ENCODE measurements at regions not wholly inside any gene's neighbourhood (a gene's known extent, or its start where the extent isn't known, plus 50 kb on each side); places are given as distances from the start of the nearest gene placed in this dataset.

DNA sequence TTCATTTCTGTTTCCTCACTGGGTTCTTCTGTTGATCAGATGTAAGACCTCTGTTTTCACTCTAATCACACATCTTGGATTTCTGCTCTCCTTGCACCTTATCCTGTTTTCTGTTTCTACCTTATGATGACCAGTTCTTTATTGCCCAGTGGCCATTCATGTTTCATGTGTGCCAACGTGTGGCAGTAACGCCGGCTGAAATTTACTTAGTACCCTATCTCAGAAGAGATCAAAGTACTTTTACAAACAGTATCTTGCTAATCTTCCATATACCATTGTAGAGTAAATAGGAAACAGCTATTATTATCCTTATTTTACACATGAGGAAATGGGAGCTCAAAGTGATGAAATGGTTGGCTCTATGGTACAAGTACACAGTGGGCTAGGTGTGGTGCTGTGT lies 74.0 kb downstream of the GATA3 start:
- no peaks in the 10 kb centered on the region for H3K36me3 ChIP-seq
- no peak overlapping the region for H3K27ac ChIP-seq
- peaks cover 0 to 8% (median 0%) of the 10 kb centered on the region in 4 donors for H3K27me3 ChIP-seq
- H3K9me3 ChIP-seq = no peaks in the 10 kb centered on the region
- no peak for DNase-seq
- H3K4me1 ChIP-seq = peaks cover 0 to 33% (median 0%) of the 10 kb centered on the region in 3 donors
- whole genome bisulfite sequencing, 2 donors = 85 to 92% methylated on average over 3 of the region's 3 CpGs
- intact Hi-C loops (cut with DNase I) = no loop called here
- TF ChIP-seq, protein P1, sequence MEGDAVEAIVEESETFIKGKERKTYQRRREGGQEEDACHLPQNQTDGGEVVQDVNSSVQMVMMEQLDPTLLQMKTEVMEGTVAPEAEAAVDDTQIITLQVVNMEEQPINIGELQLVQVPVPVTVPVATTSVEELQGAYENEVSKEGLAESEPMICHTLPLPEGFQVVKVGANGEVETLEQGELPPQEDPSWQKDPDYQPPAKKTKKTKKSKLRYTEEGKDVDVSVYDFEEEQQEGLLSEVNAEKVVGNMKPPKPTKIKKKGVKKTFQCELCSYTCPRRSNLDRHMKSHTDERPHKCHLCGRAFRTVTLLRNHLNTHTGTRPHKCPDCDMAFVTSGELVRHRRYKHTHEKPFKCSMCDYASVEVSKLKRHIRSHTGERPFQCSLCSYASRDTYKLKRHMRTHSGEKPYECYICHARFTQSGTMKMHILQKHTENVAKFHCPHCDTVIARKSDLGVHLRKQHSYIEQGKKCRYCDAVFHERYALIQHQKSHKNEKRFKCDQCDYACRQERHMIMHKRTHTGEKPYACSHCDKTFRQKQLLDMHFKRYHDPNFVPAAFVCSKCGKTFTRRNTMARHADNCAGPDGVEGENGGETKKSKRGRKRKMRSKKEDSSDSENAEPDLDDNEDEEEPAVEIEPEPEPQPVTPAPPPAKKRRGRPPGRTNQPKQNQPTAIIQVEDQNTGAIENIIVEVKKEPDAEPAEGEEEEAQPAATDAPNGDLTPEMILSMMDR (IDR thresholded peaks at IDR 0.05) = no peak
- TF ChIP-seq POLR2A (IDR thresholded peaks at IDR 0.05) = no peak
- no peak overlapping the region for H3K4me3 ChIP-seq

- no peak for TF ChIP-seq POLR2A (IDR thresholded peaks at IDR 0.05)
- TF ChIP-seq, protein P1 (IDR thresholded peaks at IDR 0.05) = no peak
- no peaks in the 10 kb centered on the region for H3K9me3 ChIP-seq
- H3K27me3 ChIP-seq = no peaks in the 10 kb centered on the region
- no peaks in the 10 kb centered on the region for H3K36me3 ChIP-seq
- peak overlapping the region in 2 of 4 donors; percentile 42 to 49 for H3K27ac ChIP-seq
- H3K4me3 ChIP-seq = no peak overlapping the region
- 54 to 62% methylated on average over 2 of the region's 2 CpGs for WGBS, 2 donors
- peaks cover 0 to 33% (median 0%) of the 10 kb centered on the region in 3 donors for H3K4me1 ChIP-seq
- intact Hi-C loops (cut with DNase I) = no loop called here
- DNase-seq = no peak
These were observed 75.0 kb downstream of the GATA3 start for GRCh38 chr10:8129438-8129837.

DNA sequence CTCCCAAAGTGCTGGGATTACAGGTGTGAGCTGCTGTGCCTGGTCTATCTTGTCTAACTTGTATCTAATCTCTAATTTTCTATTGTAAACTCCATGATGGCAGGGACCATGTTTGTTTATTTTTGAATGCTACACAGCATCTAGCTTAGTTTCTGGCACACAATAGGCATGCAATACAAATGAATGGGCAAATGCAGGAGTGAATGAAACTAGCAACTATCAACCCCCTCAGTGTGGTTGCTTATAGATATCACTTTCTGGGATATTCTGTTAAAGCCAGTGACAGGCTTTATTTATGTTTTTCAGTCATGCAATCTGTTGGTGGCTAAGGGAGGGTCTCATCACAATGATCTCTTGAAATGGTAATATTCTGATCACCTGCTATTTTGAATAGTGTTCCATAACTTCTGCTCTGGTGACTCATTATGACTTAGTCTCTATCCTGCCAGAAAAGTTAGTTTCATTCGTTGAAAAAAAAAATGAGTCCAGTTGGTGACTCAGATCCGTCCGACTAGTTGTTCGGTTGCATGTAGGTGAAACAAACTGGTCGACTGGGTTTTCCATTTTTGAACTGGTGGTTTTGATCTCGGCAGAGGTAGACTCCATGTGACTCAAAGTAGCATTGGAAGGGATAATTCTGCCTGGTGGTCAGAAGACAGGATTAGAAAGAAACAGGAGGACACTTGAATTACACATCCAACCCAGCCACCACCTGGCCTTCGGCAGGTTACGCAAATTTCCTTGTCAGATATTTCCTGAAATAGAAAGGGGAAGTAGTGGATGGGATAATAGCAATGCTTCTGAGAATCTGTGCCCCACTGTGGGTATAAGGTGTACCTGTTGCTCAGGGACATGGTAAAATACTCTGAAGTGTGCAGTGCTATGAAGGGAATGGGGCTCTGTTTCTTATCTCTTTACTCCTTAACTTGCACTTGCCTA lies 76.8 kb downstream of the GATA3 start:
- peak overlapping the region in 2 of 4 donors; percentile 6 to 17 for H3K4me3 ChIP-seq
- H3K27ac ChIP-seq = peak overlapping the region; percentile 36 to 81 (median 64)
- no peaks in the 10 kb centered on the region for H3K27me3 ChIP-seq
- peaks cover 0 to 33% (median 0%) of the 10 kb centered on the region in 3 donors for H3K4me1 ChIP-seq
- H3K9me3 ChIP-seq = no peaks in the 10 kb centered on the region
- WGBS, 2 donors = 27 to 30% methylated on average over 8 of the region's 8 CpGs
- H3K36me3 ChIP-seq = no peaks in the 10 kb centered on the region
- intact Hi-C loops (cut with DNase I) = no loop called here
- DNase-seq = no peak
- no peak for TF ChIP-seq POLR2A (IDR thresholded peaks at IDR 0.05)
- TF ChIP-seq, protein P1 (IDR thresholded peaks at IDR 0.05) = no peak

DNA sequence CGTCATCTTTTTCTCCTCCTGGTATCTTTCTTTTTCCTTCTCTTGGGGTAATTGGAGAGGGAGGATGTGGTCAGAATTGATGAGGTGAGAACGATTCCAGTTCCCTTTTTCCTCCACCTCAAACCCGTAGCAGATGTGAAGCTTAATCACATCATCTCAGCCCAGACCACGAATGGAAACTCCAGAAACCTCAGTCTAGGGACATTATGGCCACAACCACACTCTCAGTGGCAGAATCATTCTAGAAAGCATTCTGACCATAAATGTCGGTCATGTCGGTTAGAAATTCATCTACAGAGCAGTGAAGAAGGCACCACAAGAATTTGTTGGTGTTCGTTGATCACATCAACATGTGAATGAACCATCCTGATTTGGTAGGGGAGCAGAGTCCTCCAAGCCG lies 78.7 kb downstream of the GATA3 start:
- TF ChIP-seq, protein P1 (IDR thresholded peaks at IDR 0.05) = no peak
- TF ChIP-seq POLR2A (IDR thresholded peaks at IDR 0.05) = no peak
- no peak overlapping the region for H3K27ac ChIP-seq
- no peaks in the 10 kb centered on the region for H3K36me3 ChIP-seq
- no peak for DNase-seq
- H3K9me3 ChIP-seq = no peaks in the 10 kb centered on the region
- intact Hi-C loops (cut with DNase I) = no loop called here
- WGBS, 2 donors = 64 to 69% methylated on average over 8 of the region's 8 CpGs
- no peaks in the 10 kb centered on the region for H3K27me3 ChIP-seq
- peaks cover 0 to 35% (median 0%) of the 10 kb centered on the region in 3 donors for H3K4me1 ChIP-seq
- H3K4me3 ChIP-seq = no peak overlapping the region

- no peaks in the 10 kb centered on the region for H3K9me3 ChIP-seq
- H3K4me1 ChIP-seq = peaks cover 0 to 14% (median 0%) of the 10 kb centered on the region in 3 donors
- WGBS, 2 donors = 61 to 77% methylated on average over 2 of the region's 2 CpGs
- intact Hi-C loops (cut with DNase I) = no loop called here
- H3K36me3 ChIP-seq = no peaks in the 10 kb centered on the region
- no peak overlapping the region for H3K27ac ChIP-seq
- no peaks in the 10 kb centered on the region for H3K27me3 ChIP-seq
- no peak for TF ChIP-seq POLR2A (IDR thresholded peaks at IDR 0.05)
- TF ChIP-seq, protein P1 (IDR thresholded peaks at IDR 0.05) = no peak
- no peak for DNase-seq
- no peak overlapping the region for H3K4me3 ChIP-seq
These were observed 82.2 kb downstream of the GATA3 start for GRCh38 chr10:8136736-8137135.

Measured in esophagus squamous epithelium (tissue), 5 donors.